HS-27A (cell line): ENCODE measurements at regions not wholly inside any gene's neighbourhood (a gene's known extent, or its start where the extent isn't known, plus 50 kb on each side); places are given as distances from the start of the nearest gene placed in this dataset.

Experiments used
- DNase-seq: peaks from one replicate; pipeline ENCODE4 v3.0.0-alpha.2; 2012; ENCODE audit warnings: low read depth, missing footprints

GRCh38 chr3:66165660-66166059, 55.1 kb upstream of the SLC25A26 start:
- no peak for DNase-seq

GRCh38 chr3:66164155-66164554, 56.6 kb upstream of the SLC25A26 start:
- no peak for DNase-seq

GRCh38 chr3:66163222-66163621, 57.6 kb upstream of the SLC25A26 start:
- DNase-seq, result no peak

- no peak for DNase-seq
Observed at GRCh38 chr3:66162766-66163165, 58.0 kb upstream of the SLC25A26 start.

GRCh38 chr3:66158933-66159683, 61.7 kb upstream of the SLC25A26 start:
- DNase-seq, result no peak

GRCh38 chr3:66154444-66154861, 66.3 kb upstream of the SLC25A26 start:
- no peak for DNase-seq

- DNase-seq, result no peak
Observed at GRCh38 chr3:66153481-66154443, 67.0 kb upstream of the SLC25A26 start.

GRCh38 chr3:66152336-66152735, 68.5 kb upstream of the SLC25A26 start:
- no peak for DNase-seq

GRCh38 chr3:66150977-66151376, 69.8 kb upstream of the SLC25A26 start:
- no peak for DNase-seq

GRCh38 chr3:66149269-66149668, 71.5 kb upstream of the SLC25A26 start:
- DNase-seq, result no peak

- DNase-seq, result no peak
Observed at GRCh38 chr3:66145408-66145733, 75.4 kb upstream of the SLC25A26 start.

- DNase-seq, result no peak
Observed at GRCh38 chr3:66144568-66145407, 76.0 kb upstream of the SLC25A26 start.

GRCh38 chr3:66142079-66142478, 78.7 kb upstream of the SLC25A26 start:
- DNase-seq, result no peak

GRCh38 chr3:66140743-66141372, 79.9 kb upstream of the SLC25A26 start:
- no peak for DNase-seq

GRCh38 chr3:66140106-66140505, 80.7 kb upstream of the SLC25A26 start:
- DNase-seq, result no peak

- DNase-seq, result no peak
Observed at GRCh38 chr3:66139415-66139814, 81.4 kb upstream of the SLC25A26 start.

- DNase-seq, result no peak
Observed at GRCh38 chr3:66138336-66139313, 82.2 kb upstream of the SLC25A26 start.

- no peak for DNase-seq
Observed at GRCh38 chr3:66136597-66136996, 84.2 kb upstream of the SLC25A26 start.

- no peak for DNase-seq
Observed at GRCh38 chr3:66133853-66134445, 86.9 kb upstream of the SLC25A26 start.
